Ishikawa (cell line): ENCODE measurements at regions not wholly inside any gene's neighbourhood (a gene's known extent, or its start where the extent isn't known, plus 50 kb on each side); places are given as distances from the start of the nearest gene placed in this dataset.

ENCODE experiments used
- CEBPB ChIP-seq: IDR thresholded peaks from 2 replicates; pipeline ENCODE4 v1.6.1; 2012
- CREB1 ChIP-seq: IDR thresholded peaks from 2 replicates; pipeline ENCODE4 v1.6.1; 2012; ENCODE audit warnings: low read depth
- EGR1 ChIP-seq: IDR thresholded peaks from 2 replicates; pipeline ENCODE4 v1.6.1; 2012
- EP300 ChIP-seq: IDR thresholded peaks from 2 replicates; pipeline ENCODE4 v1.6.1; 2012; ENCODE audit warnings: borderline replicate concordance
- FOXM1 ChIP-seq: IDR thresholded peaks from 2 replicates; pipeline ENCODE4 v1.6.1; 2012; ENCODE audit warnings: low read depth, borderline replicate concordance
- MAX ChIP-seq: IDR thresholded peaks from 2 replicates; pipeline ENCODE4 v1.6.1; 2012
- NFIC ChIP-seq: IDR thresholded peaks from 2 replicates; pipeline ENCODE4 v1.6.1; 2012
- RAD21 ChIP-seq: IDR thresholded peaks from 2 replicates; pipeline ENCODE4 v1.6.1; 2012; ENCODE audit warnings: low read depth
- REST ChIP-seq: IDR thresholded peaks from 2 replicates; pipeline ENCODE4 v1.6.1; 2012; ENCODE audit warnings: low read depth, mild to moderate bottlenecking
- TAF1 ChIP-seq: IDR thresholded peaks from 2 replicates; pipeline ENCODE4 v1.6.1; 2012; ENCODE audit warnings: low read depth, mild to moderate bottlenecking
- TCF12 ChIP-seq: IDR thresholded peaks from 2 replicates; pipeline ENCODE4 v1.6.1; 2012; ENCODE audit warnings: low read depth
- TEAD4 ChIP-seq: IDR thresholded peaks from 2 replicates; pipeline ENCODE4 v1.6.1; 2012
- USF1 ChIP-seq: IDR thresholded peaks from 2 replicates; pipeline ENCODE4 v1.6.1; 2012
- YY1 ChIP-seq: IDR thresholded peaks from 2 replicates; pipeline ENCODE4 v1.6.1; 2012; ENCODE audit warnings: low read depth
- ZBTB7A ChIP-seq: IDR thresholded peaks from 2 replicates; pipeline ENCODE4 v1.6.1; 2012; ENCODE audit warnings: low read depth

GRCh38 chr9:27665136-27665535, 91.9 kb upstream of the C9orf72 start:
- TF ChIP-seq USF1 (no peak), CREB1 (no peak), NFIC (no peak), FOXM1 (no peak), EGR1 (no peak), TCF12 (no peak), TEAD4 (no peak), REST (no peak), RAD21 (no peak), TAF1 (no peak), MAX (no peak)

- no peak for TF ChIP-seq USF1
- no peak for TF ChIP-seq ZBTB7A
- no peak for TF ChIP-seq EP300
- no peak for TF ChIP-seq CREB1
- no peak for TF ChIP-seq RAD21
- no peak for TF ChIP-seq TEAD4
- no peak for TF ChIP-seq TAF1
- TF ChIP-seq MAX, result no peak
- TF ChIP-seq EGR1, result no peak
- no peak for TF ChIP-seq FOXM1
- TF ChIP-seq YY1, result no peak
- no peak for TF ChIP-seq REST
- no peak for TF ChIP-seq CEBPB
- no peak for TF ChIP-seq TCF12
- TF ChIP-seq NFIC, result no peak
These were observed 95.0 kb upstream of the C9orf72 start for GRCh38 chr9:27668280-27668679.

GRCh38 chr9:27671636-27672035, 98.4 kb upstream of the C9orf72 start:
- TF ChIP-seq MAX (no peak), TAF1 (no peak), FOXM1 (no peak), REST (no peak), USF1 (no peak), NFIC (no peak), CREB1 (no peak), TCF12 (no peak), EGR1 (no peak)

- TF ChIP-seq RAD21 (no peak), NFIC (no peak), REST (no peak), CEBPB (no peak), USF1 (no peak), EGR1 (no peak), CREB1 (no peak), YY1 (no peak), TEAD4 (no peak), TCF12 (no peak), TAF1 (no peak), ZBTB7A (no peak), EP300 (no peak), FOXM1 (no peak), MAX (no peak)
These were observed 99.4 kb upstream of the C9orf72 start for GRCh38 chr9:27672718-27673117.
